ENCODE measurements at regions not wholly inside any gene's neighbourhood (a gene's known extent, or its start where the extent isn't known, plus 50 kb on each side); places are given as distances from the start of the nearest gene placed in this dataset.

GRCh38 chrX:117215683-117216082 is 752.9 kb upstream of the CT83 start:
- WGBS, 2 donors (ENCODE audit: low coverage in 1 of 2) = 88% methylated on average over 1 of the region's 1 CpG; no CpG with 5 or more reads in 1 of the 2 donors

DNA sequence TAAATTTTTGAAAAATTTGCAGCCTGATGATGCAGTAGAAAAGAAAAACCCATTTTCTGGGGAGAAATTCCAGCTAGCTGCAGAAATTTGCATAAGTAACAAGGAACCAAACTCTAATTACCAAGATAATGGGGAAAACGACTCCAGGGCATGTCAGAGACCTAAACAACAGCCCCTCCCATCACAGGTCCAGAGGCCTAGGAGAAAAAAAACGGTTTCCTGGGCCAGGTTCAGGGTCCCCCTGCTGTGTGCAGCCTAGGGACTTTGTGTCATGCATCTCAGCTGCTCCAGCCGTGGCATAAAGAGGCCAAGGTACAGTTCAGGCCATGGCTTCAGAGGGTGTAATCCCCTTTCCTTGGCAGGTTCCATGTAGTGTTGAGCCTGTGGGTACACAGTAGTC is 733.7 kb upstream of the CT83 start:
- in situ Hi-C loops (cut with MboI; ENCODE audit: low pct_ligation_motif_present in 1 of 4, low pct_unique_long_range_greater_than_20kb in 1 of 4, low sequenced_read_pairs in 3 of 4) = no loop called here
- intact Hi-C loops (cut with DNase I; ENCODE audit: low total_unique reads) = no loop called here
- no peaks in the 10 kb centered on the region for H3K4me1 ChIP-seq
- no peak for TF ChIP-seq CTCF (IDR thresholded peaks at IDR 0.05)
- TF ChIP-seq POLR2AphosphoS5 (IDR thresholded peaks at IDR 0.05) = no peak
- no peak overlapping the region for H3K27ac ChIP-seq
- H3K4me3 ChIP-seq = no peak overlapping the region
- no peak for DNase-seq
- WGBS, 2 donors (ENCODE audit: low coverage in 1 of 2) = 20 to 32% methylated on average over 1 to 3 of the region's 3 CpGs
- H3K9me3 ChIP-seq = no peaks in the 10 kb centered on the region
- no peaks in the 10 kb centered on the region for H3K36me3 ChIP-seq
- H3K27me3 ChIP-seq = no peaks in the 10 kb centered on the region

More at GRCh38 chrX:117215683-117216082, 752.9 kb upstream of the CT83 start:
- intact Hi-C loops (cut with DNase I; ENCODE audit: low total_unique reads) = no loop called here
- H3K36me3 ChIP-seq = no peaks in the 10 kb centered on the region
- DNase-seq = no peak
- H3K27me3 ChIP-seq = no peaks in the 10 kb centered on the region
- in situ Hi-C loops (cut with MboI; ENCODE audit: low pct_ligation_motif_present in 1 of 4, low pct_unique_long_range_greater_than_20kb in 1 of 4, low sequenced_read_pairs in 3 of 4) = no loop called here
- H3K27ac ChIP-seq = no peak overlapping the region
- H3K4me3 ChIP-seq = no peak overlapping the region
- H3K9me3 ChIP-seq = no peaks in the 10 kb centered on the region
- TF ChIP-seq POLR2AphosphoS5 (IDR thresholded peaks at IDR 0.05) (no peak), POLR2A (IDR thresholded peaks at IDR 0.05) (no peak), EP300 (IDR thresholded peaks at IDR 0.05; ENCODE audit: low read depth) (no peak)
- no peaks in the 10 kb centered on the region for H3K4me1 ChIP-seq

GRCh38 chrX:117147249-117147648 is 684.5 kb upstream of the CT83 start:
- in situ Hi-C loops (cut with MboI; ENCODE audit: low pct_ligation_motif_present in 1 of 4, low pct_unique_long_range_greater_than_20kb in 1 of 4, low sequenced_read_pairs in 3 of 4) = no loop called here
- Histone ChIP-seq H3K36me3 (no peaks in the 10 kb centered on the region), H3K27ac (no peak overlapping the region), H3K4me3 (no peak overlapping the region), H3K27me3 (no peaks in the 10 kb centered on the region), H3K4me1 (no peaks in the 10 kb centered on the region), H3K9me3 (no peaks in the 10 kb centered on the region)
- no peak for TF ChIP-seq CTCF (IDR thresholded peaks at IDR 0.05)
- TF ChIP-seq POLR2A (IDR thresholded peaks at IDR 0.05) = no peak
- TF ChIP-seq EP300 (IDR thresholded peaks at IDR 0.05; ENCODE audit: low read depth) = no peak
- no peak for TF ChIP-seq POLR2AphosphoS5 (IDR thresholded peaks at IDR 0.05)
- intact Hi-C loops (cut with DNase I; ENCODE audit: low total_unique reads) = no loop called here
- no peak for DNase-seq

DNA sequence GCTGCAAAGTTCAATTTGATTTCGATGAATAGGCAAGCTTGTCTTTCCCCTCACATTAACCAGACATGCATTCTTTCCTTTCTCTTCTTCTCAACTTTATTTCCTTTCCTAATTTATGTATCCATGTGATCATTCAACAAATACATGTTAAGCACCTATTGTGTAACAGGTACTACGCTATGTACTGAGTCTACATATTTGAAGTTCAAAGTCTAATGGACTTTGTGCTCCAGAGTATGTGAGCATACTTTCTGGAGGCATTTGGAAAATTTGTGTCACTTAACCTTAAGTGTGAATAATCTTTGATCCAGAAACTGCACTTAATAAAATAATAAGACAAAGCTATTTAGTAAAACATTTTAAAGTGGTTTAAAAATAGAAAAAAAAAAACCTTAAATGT is 675.3 kb upstream of the CT83 start:
- Histone ChIP-seq H3K4me3 (no peak overlapping the region), H3K27me3 (no peaks in the 10 kb centered on the region), H3K36me3 (no peaks in the 10 kb centered on the region), H3K27ac (no peak overlapping the region), H3K9me3 (no peaks in the 10 kb centered on the region), H3K4me1 (no peaks in the 10 kb centered on the region)
- 55% methylated on average over 2 of the region's 2 CpGs; no CpG with 5 or more reads in 1 of the 2 donors for WGBS, 2 donors (ENCODE audit: low coverage in 1 of 2)
- DNase-seq = no peak
- in situ Hi-C loops (cut with MboI; ENCODE audit: low pct_ligation_motif_present in 1 of 4, low pct_unique_long_range_greater_than_20kb in 1 of 4, low sequenced_read_pairs in 3 of 4) (no loop called here), intact Hi-C loops (cut with DNase I; ENCODE audit: low total_unique reads) (no loop called here)
- no peak for TF ChIP-seq POLR2A (IDR thresholded peaks at IDR 0.05)
- no peak for TF ChIP-seq CTCF (IDR thresholded peaks at IDR 0.05)
- TF ChIP-seq POLR2AphosphoS5 (IDR thresholded peaks at IDR 0.05) = no peak
- no peak for TF ChIP-seq EP300 (IDR thresholded peaks at IDR 0.05; ENCODE audit: low read depth)

GRCh38 chrX:117134983-117135382 is 672.2 kb upstream of the CT83 start:
- TF ChIP-seq CTCF (IDR thresholded peaks at IDR 0.05) = no peak
- in situ Hi-C loops (cut with MboI; ENCODE audit: low pct_ligation_motif_present in 1 of 4, low pct_unique_long_range_greater_than_20kb in 1 of 4, low sequenced_read_pairs in 3 of 4) = no loop called here
- Histone ChIP-seq H3K27me3 (no peaks in the 10 kb centered on the region), H3K36me3 (no peaks in the 10 kb centered on the region), H3K4me1 (no peaks in the 10 kb centered on the region), H3K9me3 (no peaks in the 10 kb centered on the region), H3K27ac (no peak overlapping the region), H3K4me3 (no peak overlapping the region)
- intact Hi-C loops (cut with DNase I; ENCODE audit: low total_unique reads) = no loop called here
- DNase-seq = no peak
- 43 to 70% methylated on average over 1 to 2 of the region's 2 CpGs for WGBS, 2 donors (ENCODE audit: low coverage in 1 of 2)
